Anterior cingulate cortex (tissue), 58 donors: ENCODE measurements at regions not wholly inside any gene's neighbourhood (a gene's known extent, or its start where the extent isn't known, plus 50 kb on each side); places are given as distances from the start of the nearest gene placed in this dataset.

ENCODE experiments used
- DNase-seq, 58 donors: peaks; one replicate each; lab custom pipeline; 2025; lab: John Stamatoyannopoulos, UW

DNA sequence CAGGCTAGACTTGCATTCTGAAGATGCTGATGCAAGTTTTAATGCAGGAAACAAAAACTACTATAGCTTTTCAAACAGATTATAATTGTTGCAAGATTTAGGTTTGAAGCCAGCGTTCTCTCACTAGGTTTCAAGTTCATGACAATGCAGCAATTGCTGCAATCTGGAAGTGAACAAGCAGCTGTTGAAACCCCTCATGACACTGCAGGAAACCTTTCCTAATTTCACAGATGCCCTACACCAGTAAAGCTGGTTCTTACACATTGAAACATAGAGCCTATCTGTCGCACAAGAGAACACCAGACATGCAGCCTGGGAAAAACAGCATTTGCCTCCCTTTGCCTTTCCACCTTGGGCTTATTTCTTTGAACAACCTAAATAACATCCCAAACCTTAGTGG, 1737.2 kb upstream of the MIR17HG start:
- DNase-seq, result no peak

DNA sequence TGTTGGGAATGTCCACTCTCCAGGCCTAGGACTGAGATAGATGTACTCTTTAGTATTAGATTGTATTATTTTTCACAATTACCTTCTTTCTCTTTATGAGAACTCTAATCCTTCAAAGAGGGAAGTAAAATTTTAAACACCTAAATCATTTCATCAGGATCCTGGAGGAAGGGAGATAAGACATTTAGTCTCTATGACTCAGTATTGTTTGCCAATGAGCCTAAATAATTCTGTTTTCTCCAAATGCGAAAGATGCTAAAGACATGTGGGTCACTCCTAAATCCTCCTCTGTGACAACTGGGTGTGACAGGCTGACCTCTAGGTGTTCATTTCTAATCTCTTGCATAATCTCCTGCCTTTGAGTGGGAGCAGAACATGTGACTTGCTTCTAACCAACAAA, 1736.6 kb upstream of the MIR17HG start:
- no peak for DNase-seq

GRCh38 chr13:89627996-89628395, 1719.5 kb upstream of the MIR17HG start:
- DNase-seq, result peak in 1 of 58 donors; percentile 14

GRCh38 chr13:89628567-89628966, 1718.9 kb upstream of the MIR17HG start:
- DNase-seq, result no peak

DNA sequence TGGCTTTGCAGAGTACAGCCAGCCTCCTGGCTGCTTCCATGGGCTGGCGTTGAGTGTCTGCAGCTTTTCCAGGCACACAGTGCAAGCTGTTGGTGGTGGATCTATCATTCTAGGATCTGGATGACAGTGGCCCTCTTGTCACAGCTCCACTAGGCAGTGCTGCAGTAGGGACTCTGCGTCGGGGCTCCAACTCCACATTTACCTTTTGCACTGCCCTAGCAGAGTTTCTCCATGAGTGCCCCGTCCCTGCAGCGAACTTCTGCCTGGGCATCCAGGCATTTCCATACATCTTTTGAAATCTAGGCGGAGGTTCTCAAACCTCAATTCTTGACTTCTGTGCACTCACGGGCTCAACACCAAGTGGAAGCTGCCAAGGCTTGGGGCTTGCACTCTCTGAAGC, 1697.3 kb upstream of the MIR17HG start:
- no peak for DNase-seq

DNA sequence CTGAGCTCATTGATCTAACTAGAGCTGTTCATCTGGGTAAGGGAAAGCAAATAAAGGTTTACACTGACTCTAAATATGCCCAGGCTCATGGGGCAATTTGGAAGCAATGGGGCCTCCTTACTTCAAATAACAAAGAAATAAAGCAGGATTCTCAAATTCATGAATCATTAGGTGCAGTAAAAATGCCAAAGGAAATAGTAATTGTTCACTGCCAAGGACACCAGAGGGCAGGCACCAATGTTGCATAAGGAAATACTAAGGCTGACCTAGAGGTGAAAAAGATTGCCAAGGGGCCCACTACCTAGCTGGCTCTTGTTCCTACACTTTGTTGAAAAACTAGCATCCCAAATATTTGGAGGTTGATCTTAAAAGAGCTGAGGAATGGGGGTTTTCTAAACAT, 1686.7 kb upstream of the MIR17HG start:
- no peak for DNase-seq

DNA sequence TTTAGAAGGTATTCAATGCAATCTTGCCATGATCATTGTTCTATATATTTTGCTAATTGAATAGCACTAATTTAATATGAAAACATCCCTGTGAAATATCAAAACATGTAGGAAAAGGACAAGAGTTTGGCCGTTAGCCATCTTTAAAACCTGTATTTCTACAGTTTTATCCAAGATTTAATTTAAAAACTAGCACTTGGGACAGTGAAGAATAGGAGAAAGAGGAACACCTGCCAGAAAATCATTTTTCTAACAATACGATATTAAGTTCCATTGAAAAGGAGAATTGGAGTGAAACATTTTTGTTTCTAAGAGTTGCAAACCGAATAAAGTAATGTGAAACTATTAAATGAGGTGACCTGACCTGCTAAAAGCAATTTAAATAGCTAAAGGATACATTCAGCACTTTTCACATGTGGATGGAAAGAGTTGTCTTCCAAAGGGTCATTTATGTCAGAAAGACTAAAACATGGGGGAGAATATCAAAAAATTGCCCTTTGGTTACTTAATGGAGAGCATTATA, 1673.6 kb upstream of the MIR17HG start:
- no peak for DNase-seq

DNA sequence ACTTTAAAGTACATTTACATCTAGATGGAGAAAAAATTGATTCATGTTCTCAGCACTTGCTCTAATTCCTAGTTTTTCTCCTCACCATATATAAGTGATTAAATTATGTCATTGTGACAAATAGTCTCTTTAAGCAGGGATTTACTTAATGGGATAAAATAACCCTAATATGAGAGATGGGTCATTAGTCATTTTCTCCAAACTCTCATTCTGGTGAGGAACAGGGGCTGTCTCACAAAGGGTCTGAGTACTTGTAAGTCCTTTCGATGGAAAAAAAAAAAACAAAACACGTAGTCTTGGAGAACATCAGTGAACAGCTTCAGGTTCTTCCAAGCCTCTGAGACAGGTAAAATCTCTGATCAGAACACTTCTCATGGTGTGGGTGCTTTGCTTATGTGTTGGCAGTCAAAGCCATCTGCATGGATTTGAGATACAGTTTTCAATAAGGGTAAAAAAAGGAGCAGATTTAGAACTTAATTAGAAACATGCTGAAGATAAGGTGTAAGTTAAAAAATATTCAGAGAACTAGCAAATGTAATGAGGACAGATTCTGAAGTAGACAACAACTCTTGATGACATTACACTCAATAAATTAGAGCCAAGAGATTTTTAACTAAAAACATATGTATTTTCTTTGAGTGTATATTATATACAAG, 1668.9 kb upstream of the MIR17HG start:
- DNase-seq, result no peak

GRCh38 chr13:89684896-89685295, 1662.6 kb upstream of the MIR17HG start:
- no peak for DNase-seq

- no peak for DNase-seq
These were observed 1661.3 kb upstream of the MIR17HG start for GRCh38 chr13:89686171-89686570.

- no peak for DNase-seq
These were observed 1660.4 kb upstream of the MIR17HG start for GRCh38 chr13:89687066-89687465.

- peak in 53 of 58 donors; percentile 4 to 87 (median 66) for DNase-seq
These were observed 1658.6 kb upstream of the MIR17HG start for GRCh38 chr13:89688918-89689317.

- no peak for DNase-seq
These were observed 1653.0 kb upstream of the MIR17HG start for GRCh38 chr13:89694451-89694850.

GRCh38 chr13:89695343-89696257, 1651.9 kb upstream of the MIR17HG start:
- DNase-seq, result peak in 20 of 58 donors; percentile 0 to 33 (median 2)

- DNase-seq, result no peak
These were observed 1645.6 kb upstream of the MIR17HG start for GRCh38 chr13:89701913-89702312.

- DNase-seq, result no peak
These were observed 1643.4 kb upstream of the MIR17HG start for GRCh38 chr13:89704040-89704439.

GRCh38 chr13:89708013-89708412, 1639.5 kb upstream of the MIR17HG start:
- no peak for DNase-seq

DNA sequence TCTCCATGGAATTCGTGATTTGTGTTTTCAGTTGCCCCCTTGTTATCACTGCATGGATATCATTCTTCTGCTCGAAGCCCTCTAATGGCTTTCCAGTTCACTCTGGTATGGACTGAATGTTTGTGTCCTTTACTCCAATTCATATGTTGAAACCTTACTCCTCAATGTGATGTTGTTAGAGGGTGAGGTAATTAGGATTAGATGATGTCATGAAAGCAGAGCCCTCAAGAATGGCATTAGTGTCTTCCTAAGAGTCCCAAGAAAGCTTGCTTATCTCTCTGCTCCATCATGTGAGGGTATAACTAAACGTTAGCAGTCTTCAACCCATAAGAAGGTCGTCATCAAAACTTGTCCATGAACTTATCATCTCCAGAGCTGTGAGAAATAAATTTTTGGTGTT, 1626.3 kb upstream of the MIR17HG start:
- DNase-seq, result no peak

DNA sequence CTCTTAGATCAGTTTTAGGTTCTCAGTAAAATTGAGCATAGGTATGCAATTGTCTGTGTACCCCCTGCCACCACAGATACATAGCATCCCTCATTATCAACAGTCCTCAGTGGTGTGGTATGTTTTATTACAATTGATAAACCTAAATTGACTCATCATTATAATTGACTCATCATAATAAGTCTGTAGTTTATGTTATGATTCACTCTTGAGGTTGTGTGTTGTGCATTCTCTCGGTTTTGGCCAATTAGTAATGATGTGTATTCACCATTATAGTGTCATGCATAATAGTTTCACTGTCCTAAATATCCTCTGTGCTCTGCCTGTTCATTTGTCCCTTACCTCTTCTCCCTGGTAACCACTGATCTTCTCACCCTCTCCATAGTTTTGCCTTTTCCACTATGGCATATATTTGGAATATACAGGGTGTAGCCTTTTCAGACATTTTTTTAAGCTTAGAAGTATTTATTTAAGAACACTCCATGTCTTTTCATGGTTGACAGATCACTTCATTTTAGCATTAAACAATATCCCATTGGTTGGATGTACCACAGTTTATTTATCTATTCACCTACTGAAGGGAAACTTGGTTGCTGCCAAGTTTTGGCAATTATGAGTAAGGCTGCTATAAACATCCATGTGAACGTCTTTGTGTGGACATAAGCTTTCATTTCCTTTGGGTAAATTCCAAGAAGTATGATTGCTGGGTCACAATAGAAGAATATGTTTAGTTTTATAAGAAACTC, 1620.6 kb upstream of the MIR17HG start:
- DNase-seq, result no peak

DNA sequence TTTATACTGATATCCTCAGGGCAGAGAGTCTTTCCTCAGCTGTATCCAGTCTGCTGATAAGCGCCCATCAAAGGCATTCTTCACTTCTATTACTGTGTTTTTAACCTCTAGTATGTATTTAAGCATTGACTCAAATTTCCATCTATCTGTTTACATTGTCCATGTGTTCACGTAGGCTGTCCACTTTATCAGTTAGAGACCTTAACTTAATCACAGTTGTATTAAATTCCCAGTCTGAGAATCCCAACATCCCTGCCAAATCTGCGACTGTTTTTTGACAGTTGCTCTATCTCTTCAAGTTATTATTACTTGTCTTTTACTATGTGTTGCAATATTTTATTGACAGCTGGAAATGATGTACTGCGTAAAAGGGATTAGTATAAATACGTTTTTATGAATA, 1613.7 kb upstream of the MIR17HG start:
- no peak for DNase-seq

DNA sequence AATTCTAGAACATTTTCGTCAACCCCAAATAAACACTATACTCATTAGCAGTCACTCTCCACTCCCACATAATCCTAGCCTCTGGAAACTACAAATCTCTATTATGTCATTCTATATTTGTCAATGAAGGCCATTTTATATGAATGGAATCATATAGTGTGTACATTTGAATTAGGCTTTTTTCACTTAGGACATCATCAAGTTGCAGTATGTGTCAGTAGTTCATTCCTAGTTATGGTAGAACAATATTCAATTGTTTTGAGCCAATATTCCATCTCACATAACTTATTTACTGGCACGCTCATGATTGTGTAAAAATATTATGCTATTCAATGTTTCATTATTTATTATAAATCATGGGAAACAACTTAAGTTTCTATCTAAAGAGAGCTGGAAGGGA, 1610.4 kb upstream of the MIR17HG start:
- no peak for DNase-seq
